ENCODE measurements at regions not wholly inside any gene's neighbourhood (a gene's known extent, or its start where the extent isn't known, plus 50 kb on each side); places are given as distances from the start of the nearest gene placed in this dataset.

DNA sequence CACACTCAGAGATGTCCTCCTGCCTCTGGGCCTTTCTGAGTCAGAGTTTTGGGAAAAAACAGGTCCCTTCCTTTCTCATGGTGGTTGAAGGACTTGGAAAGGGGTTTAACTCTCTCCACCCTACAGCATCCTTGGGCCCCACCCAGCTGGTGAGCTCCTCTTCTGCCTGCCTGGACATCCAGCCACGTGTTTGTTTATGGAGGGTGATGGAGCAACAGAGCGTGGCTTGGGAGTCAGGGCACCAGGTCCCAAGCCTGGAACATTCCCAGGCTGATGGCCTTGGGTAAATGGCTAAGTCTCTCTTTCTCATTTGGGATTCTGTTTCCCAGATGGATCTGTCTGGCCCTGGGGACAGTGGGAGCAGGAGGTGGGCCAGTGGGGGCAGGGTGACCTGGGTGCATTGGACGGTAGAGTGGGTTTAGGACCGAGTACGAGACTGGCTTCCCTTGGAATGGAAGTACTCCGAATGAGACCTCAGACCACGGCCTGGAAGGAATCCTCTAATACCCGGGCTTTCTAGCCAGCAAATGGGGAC lies 141.1 kb upstream of the IRX2 start:
- 71 to 72% (median 72%) methylated on average over 8 of the region's 8 CpGs for WGBS, 3 donors
- no peak for ATAC-seq
- Histone ChIP-seq H3K27me3 (ENCODE audit: insufficient read depth in 3 of 3, low read length in 2 of 3) (no peaks in the 10 kb centered on the region), H3K4me3 (no peak overlapping the region), H3K27ac (no peak overlapping the region), H3K4me1 (no peaks in the 10 kb centered on the region), H3K36me3 (ENCODE audit: insufficient read depth in 1 of 2, low read depth in 1 of 2) (no peaks in the 10 kb centered on the region), H3K9me3 (no peaks in the 10 kb centered on the region)
- TF ChIP-seq, protein P1, sequence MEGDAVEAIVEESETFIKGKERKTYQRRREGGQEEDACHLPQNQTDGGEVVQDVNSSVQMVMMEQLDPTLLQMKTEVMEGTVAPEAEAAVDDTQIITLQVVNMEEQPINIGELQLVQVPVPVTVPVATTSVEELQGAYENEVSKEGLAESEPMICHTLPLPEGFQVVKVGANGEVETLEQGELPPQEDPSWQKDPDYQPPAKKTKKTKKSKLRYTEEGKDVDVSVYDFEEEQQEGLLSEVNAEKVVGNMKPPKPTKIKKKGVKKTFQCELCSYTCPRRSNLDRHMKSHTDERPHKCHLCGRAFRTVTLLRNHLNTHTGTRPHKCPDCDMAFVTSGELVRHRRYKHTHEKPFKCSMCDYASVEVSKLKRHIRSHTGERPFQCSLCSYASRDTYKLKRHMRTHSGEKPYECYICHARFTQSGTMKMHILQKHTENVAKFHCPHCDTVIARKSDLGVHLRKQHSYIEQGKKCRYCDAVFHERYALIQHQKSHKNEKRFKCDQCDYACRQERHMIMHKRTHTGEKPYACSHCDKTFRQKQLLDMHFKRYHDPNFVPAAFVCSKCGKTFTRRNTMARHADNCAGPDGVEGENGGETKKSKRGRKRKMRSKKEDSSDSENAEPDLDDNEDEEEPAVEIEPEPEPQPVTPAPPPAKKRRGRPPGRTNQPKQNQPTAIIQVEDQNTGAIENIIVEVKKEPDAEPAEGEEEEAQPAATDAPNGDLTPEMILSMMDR (IDR thresholded peaks at IDR 0.05): no peak
- no peak for DNase-seq
- intact Hi-C loops (cut with DNase I): no loop called here

DNA sequence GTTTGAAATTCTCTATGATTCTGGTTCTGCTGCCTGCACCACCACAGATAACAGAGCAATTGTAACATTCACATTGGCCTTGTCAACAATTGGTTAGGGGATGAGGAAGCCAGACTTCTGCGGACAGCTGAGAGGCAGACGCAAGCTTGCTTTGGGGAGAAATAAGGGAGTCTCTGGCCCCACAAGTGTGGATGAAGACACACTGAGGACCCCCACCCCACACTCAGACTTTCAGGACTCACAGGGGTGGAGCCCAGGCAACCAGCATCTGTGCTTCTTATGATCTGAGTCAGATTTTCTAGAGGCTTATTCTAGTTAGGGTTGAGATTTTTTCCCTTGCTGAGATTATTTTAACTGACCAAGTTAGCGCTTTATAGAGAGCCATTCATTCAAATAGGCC lies 140.3 kb upstream of the IRX2 start:
- TF ChIP-seq, protein P1 (IDR thresholded peaks at IDR 0.05): no peak
- H3K9me3 ChIP-seq: no peaks in the 10 kb centered on the region
- H3K4me1 ChIP-seq: no peaks in the 10 kb centered on the region
- no peak for ATAC-seq
- H3K27me3 ChIP-seq (ENCODE audit: insufficient read depth in 3 of 3, low read length in 2 of 3): no peaks in the 10 kb centered on the region
- WGBS, 3 donors: 93 to 97% (median 96%) methylated on average over 3 of the region's 3 CpGs
- no peak overlapping the region for H3K4me3 ChIP-seq
- intact Hi-C loops (cut with DNase I): no loop called here
- no peaks in the 10 kb centered on the region for H3K36me3 ChIP-seq (ENCODE audit: insufficient read depth in 1 of 2, low read depth in 1 of 2)
- DNase-seq: no peak
- no peak overlapping the region for H3K27ac ChIP-seq

DNA sequence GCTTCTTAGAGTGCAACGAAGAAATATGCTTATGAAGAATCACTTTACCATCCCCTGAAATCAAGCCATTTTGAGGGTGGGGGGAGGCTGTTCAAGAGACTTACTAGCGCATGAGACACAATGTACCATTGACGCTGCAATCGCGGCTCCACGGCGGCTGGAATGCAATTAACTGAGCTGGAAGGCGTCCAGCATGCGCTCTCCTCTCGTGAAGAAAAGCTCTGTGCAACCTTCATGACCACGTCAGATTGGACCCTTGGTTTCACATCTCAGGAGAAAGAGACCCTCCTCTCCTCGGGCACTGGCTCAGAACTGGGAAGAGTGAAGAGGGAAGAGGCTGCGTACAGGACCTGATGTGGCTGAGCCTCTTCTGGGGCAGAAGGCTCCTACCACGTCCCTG lies 138.5 kb upstream of the IRX2 start:
- Histone ChIP-seq H3K27ac (no peak overlapping the region), H3K27me3 (ENCODE audit: insufficient read depth in 3 of 3, low read length in 2 of 3) (no peaks in the 10 kb centered on the region), H3K4me3 (no peak overlapping the region), H3K4me1 (no peaks in the 10 kb centered on the region), H3K36me3 (ENCODE audit: insufficient read depth in 1 of 2, low read depth in 1 of 2) (no peaks in the 10 kb centered on the region), H3K9me3 (no peaks in the 10 kb centered on the region)
- TF ChIP-seq, protein P1 (IDR thresholded peaks at IDR 0.05): no peak
- no peak for ATAC-seq
- DNase-seq: no peak
- intact Hi-C loops (cut with DNase I): no loop called here
- WGBS, 3 donors: 79 to 80% (median 80%) methylated on average over 14 of the region's 14 CpGs

DNA sequence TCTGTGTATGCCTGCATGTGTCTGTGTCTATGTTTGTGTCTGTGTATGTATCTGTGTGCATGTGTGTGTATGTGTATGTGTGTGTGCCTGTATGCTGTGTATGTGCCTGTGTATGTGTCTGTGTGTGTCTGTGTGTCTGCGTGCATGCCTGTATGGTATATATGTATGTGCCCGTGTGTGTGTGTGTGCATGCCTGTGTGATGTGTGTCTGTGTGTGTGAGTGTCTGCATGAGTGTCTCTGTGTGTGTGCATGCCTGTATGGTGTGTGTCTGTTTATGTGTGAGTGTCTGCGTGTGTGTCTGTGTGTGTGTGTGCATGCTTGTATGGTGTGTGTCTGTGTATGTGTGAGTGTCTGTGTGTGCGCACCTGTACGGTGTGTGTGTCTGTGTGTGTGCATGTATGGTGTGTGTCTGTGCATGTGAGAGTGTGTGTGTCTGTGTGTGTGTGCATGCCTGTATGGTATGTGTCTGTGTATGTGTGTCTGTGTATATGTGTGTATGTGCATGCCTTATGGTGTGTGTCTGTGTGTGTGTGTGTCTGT lies 137.1 kb upstream of the IRX2 start:
- DNase-seq: no peak
- intact Hi-C loops (cut with DNase I): no loop called here
- no peak overlapping the region for H3K4me3 ChIP-seq
- H3K27me3 ChIP-seq (ENCODE audit: insufficient read depth in 3 of 3, low read length in 2 of 3): no peaks in the 10 kb centered on the region
- H3K27ac ChIP-seq: no peak overlapping the region
- ATAC-seq: no peak
- no peaks in the 10 kb centered on the region for H3K36me3 ChIP-seq (ENCODE audit: insufficient read depth in 1 of 2, low read depth in 1 of 2)
- TF ChIP-seq, protein P1 (IDR thresholded peaks at IDR 0.05): no peak
- H3K4me1 ChIP-seq: no peaks in the 10 kb centered on the region
- 94 to 96% (median 94%) methylated on average over 5 of the region's 5 CpGs for WGBS, 3 donors
- H3K9me3 ChIP-seq: no peaks in the 10 kb centered on the region

All from psoas muscle (tissue), 7 donors.